Progenitor cell of endocrine pancreas (in vitro differentiated cells): ENCODE measurements at regions not wholly inside any gene's neighbourhood (a gene's known extent, or its start where the extent isn't known, plus 50 kb on each side); places are given as distances from the start of the nearest gene placed in this dataset.

Experiments
- DNase-seq: peaks from one replicate; pipeline ENCODE4 v3.0.0; 2021; ENCODE audit warnings: low spot score; ENCODE audit not compliant: unreplicated experiment
- H3K27ac Mint-ChIP-seq: 2 replicates; pipeline ENCODE4 v1.8.0; 2021; ENCODE audit warnings: mild to moderate bottlenecking, moderate library complexity, mixed read lengths
- H3K27me3 Mint-ChIP-seq: 2 replicates; pipeline ENCODE4 v1.8.0; 2021; ENCODE audit warnings: mixed read lengths
- H3K36me3 Mint-ChIP-seq: 2 replicates; pipeline ENCODE4 v1.8.0; 2022; ENCODE audit warnings: mixed read lengths; ENCODE audit not compliant: insufficient read depth
- H3K4me1 Mint-ChIP-seq: 2 replicates; pipeline ENCODE4 v1.8.0; 2021; ENCODE audit warnings: low read depth, mixed read lengths
- H3K4me3 Mint-ChIP-seq: 2 replicates; pipeline ENCODE4 v1.8.0; 2021; ENCODE audit warnings: low read depth, mild to moderate bottlenecking, moderate library complexity, mixed read lengths
- H3K9me3 Mint-ChIP-seq: 2 replicates; pipeline ENCODE4 v1.8.0; 2021; ENCODE audit warnings: low read depth, mixed read lengths
- TF ChIP-seq, protein P1 (sequence below): fragments of 200-600 bp; sonication (generic); IDR thresholded peaks from one replicate; pipeline ENCODE4 v1.5.0; 2021; ENCODE audit warnings: antibody characterized with exemption, mild to moderate bottlenecking; ENCODE audit not compliant: unreplicated experiment

DNA sequence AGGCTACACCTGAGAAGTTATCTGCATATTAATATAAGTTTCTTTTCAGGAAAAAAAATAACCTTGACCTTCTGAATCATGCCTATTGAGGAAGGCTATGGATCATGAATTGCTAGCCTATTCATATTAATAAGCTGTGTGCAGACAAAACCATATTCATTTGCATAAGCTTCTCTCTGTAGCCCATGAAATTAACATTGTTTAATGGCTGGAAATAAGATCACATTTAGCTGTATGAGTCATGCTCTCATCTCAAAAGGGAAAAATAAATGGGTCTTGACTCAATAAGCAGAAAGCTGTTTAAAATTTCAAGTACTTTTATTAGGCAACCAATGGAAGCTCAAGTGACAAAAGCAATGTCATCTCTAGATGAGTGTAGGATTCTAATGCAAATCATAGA is 330.0 kb upstream of the DEPDC1 start:
- TF ChIP-seq, protein P1, sequence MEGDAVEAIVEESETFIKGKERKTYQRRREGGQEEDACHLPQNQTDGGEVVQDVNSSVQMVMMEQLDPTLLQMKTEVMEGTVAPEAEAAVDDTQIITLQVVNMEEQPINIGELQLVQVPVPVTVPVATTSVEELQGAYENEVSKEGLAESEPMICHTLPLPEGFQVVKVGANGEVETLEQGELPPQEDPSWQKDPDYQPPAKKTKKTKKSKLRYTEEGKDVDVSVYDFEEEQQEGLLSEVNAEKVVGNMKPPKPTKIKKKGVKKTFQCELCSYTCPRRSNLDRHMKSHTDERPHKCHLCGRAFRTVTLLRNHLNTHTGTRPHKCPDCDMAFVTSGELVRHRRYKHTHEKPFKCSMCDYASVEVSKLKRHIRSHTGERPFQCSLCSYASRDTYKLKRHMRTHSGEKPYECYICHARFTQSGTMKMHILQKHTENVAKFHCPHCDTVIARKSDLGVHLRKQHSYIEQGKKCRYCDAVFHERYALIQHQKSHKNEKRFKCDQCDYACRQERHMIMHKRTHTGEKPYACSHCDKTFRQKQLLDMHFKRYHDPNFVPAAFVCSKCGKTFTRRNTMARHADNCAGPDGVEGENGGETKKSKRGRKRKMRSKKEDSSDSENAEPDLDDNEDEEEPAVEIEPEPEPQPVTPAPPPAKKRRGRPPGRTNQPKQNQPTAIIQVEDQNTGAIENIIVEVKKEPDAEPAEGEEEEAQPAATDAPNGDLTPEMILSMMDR: no peak
- H3K27ac Mint-ChIP-seq: no peak overlapping the region
- no peak for DNase-seq

DNA sequence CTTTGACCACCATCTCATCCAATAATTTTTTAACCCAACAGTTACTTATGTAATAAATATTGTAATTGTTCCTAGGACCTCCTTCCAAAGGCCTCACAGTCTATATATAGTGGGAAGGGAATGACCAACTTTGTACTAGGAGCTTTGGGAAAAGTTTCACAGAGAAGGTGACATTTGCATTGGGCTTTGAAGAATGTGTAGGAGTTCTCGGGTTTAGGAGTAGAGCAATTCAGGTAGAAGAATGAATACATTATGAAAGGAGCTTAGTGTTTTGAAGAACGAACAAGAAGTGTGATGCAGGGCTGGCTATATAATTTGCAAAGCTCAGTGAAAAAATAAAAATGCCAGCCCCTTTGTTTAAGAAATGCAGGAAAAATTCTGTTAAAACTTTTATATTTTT is 330.4 kb upstream of the DEPDC1 start:
- Mint-ChIP-seq H3K9me3 (peaks cover 23% of the 10 kb centered on the region), H3K4me1 (no peaks in the 10 kb centered on the region), H3K27ac (no peak overlapping the region), H3K36me3 (peaks cover 2% of the 10 kb centered on the region), H3K4me3 (no peak overlapping the region), H3K27me3 (no peaks in the 10 kb centered on the region)
- DNase-seq: no peak
- TF ChIP-seq, protein P1: no peak

More for the DNA sequence above, 330.0 kb upstream of the DEPDC1 start:
- Mint-ChIP-seq H3K27me3 (no peaks in the 10 kb centered on the region), H3K36me3 (peaks cover 2% of the 10 kb centered on the region), H3K4me1 (no peaks in the 10 kb centered on the region), H3K9me3 (peaks cover 23% of the 10 kb centered on the region), H3K4me3 (no peak overlapping the region)

DNA sequence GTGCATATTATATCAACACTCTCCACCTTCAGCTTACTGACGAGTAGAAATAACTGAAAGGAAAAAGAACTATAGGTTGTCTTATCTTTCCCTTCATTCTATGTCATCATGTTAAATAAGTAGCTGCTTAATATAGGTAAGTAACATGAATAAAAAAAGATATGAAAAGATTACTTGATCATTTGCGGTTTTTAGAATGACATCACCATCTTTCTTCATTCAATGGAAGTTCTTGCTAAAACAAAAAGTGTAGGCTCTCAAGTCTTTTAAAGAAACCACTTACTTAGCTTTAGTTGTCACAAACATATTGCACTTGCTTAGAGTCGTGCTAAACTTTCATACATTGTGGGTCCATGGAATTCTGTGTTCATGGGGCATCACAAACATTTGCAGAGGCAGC is 331.1 kb upstream of the DEPDC1 start:
- no peak overlapping the region for H3K4me3 Mint-ChIP-seq

DNA sequence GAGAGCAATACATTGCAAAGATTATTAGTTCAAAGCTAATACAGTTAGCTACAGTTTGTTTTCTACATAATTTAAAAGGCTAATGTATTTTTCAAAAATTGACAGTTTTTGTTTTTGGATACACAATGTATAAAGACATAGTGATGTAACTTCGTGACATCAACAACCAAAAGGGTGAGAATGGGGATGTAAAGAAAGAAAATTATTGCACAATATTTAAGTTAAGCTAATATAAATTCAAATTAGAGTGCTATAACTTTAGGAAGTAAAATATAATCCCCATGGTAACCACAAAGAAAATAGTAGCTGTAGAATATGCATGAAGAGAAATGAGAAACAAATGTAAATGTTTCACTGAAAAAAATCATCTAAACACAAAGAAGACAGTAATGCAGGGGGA is 334.4 kb upstream of the DEPDC1 start:
- Mint-ChIP-seq H3K4me3 (no peak overlapping the region), H3K4me1 (no peaks in the 10 kb centered on the region), H3K27me3 (no peaks in the 10 kb centered on the region), H3K27ac (no peak overlapping the region), H3K36me3 (peaks cover 2% of the 10 kb centered on the region), H3K9me3 (peaks cover 14% of the 10 kb centered on the region)
- TF ChIP-seq, protein P1: no peak
- DNase-seq: no peak

More for the DNA sequence above, 331.1 kb upstream of the DEPDC1 start:
- no peaks in the 10 kb centered on the region for H3K4me1 Mint-ChIP-seq
- H3K36me3 Mint-ChIP-seq: peaks cover 2% of the 10 kb centered on the region
- no peaks in the 10 kb centered on the region for H3K27me3 Mint-ChIP-seq
- no peak overlapping the region for H3K27ac Mint-ChIP-seq
- DNase-seq: no peak
- TF ChIP-seq, protein P1: no peak
- peaks cover 21% of the 10 kb centered on the region for H3K9me3 Mint-ChIP-seq

DNA sequence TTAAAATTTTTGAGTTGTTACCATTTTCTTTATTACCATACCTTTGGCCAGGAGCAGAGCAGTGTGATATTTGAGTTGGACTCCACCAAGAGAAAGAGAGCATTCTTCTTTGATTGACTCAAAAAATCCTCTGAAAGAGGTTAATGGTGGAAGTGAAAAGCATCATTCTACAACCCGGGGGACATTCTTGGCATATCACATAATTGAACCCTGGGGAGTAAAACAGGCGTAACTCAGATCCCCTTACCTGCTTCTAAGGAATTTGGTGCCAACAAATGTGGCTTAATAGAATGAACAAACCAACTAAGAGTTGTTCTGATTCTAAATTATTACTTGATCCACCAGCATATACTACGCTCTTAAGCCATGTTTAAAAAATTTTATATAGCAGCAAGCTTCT is 351.1 kb upstream of the DEPDC1 start:
- H3K4me1 Mint-ChIP-seq: no peaks in the 10 kb centered on the region
- TF ChIP-seq, protein P1: no peak
- DNase-seq: no peak
- no peaks in the 10 kb centered on the region for H3K36me3 Mint-ChIP-seq
- no peak overlapping the region for H3K4me3 Mint-ChIP-seq
- no peak overlapping the region for H3K27ac Mint-ChIP-seq
- no peaks in the 10 kb centered on the region for H3K27me3 Mint-ChIP-seq
- peaks cover 3% of the 10 kb centered on the region for H3K9me3 Mint-ChIP-seq
